ENCODE measurements at regions not wholly inside any gene's neighbourhood (a gene's known extent, or its start where the extent isn't known, plus 50 kb on each side); places are given as distances from the start of the nearest gene placed in this dataset.

- peak; percentile 41 to 95 (median 92); a peak in 4 of 6 replicates for TF ChIP-seq CTCF (IDR thresholded peaks at IDR 0.05 in 2 of 3, conservative IDR thresholded peaks at IDR 0.05 in 1 of 3; ENCODE audit: borderline replicate concordance in 1 of 3, insufficient read depth in 1 of 3, low read depth in 2 of 3, low read length in 2 of 3)
- no peak for TF ChIP-seq EGR1 (IDR thresholded peaks at IDR 0.05; ENCODE audit: low read depth)
- no peak for TF ChIP-seq EZH2 (IDR thresholded peaks at IDR 0.05)
Measured at GRCh38 chr9:119968836-119969707, 599.8 kb upstream of the BRINP1 start (continued).

- POLR2A ChIA-PET, result no interaction called here
- ATAC-seq, result no peak
Measured at GRCh38 chr9:119967867-119968535, 598.8 kb upstream of the BRINP1 start.

More at GRCh38 chr9:119967867-119968535, 598.8 kb upstream of the BRINP1 start:
- H3K36me3 ChIP-seq (ENCODE audit: control insufficient read depth in 1 of 2, insufficient read depth in 2 of 2, low read length in 2 of 2), result no peaks in the 10 kb centered on the region
- intact Hi-C loops (cut with micrococcal nuclease), result no loop called here
- no peak for DNase-seq (ENCODE audit: low read depth, low spot score)
- no peaks in the 10 kb centered on the region for H3K9me2 ChIP-seq (ENCODE audit: insufficient read depth)
- no peak overlapping the region for H3K4me2 ChIP-seq (ENCODE audit: low read length)
- RAD21 ChIA-PET (ENCODE audit: low non-redundant PET in 1 of 2, low total read pairs in 2 of 2, uncharacterized antibody in 2 of 2, unreplicated experiment in 2 of 2), result no interaction called here
- H3K4me3 ChIP-seq (replicated peaks in 1 of 2; ENCODE audit: low read depth in 1 of 2, low read length in 2 of 2), result no peak overlapping the region
- H3K9me3 ChIP-seq (ENCODE audit: control insufficient read depth in 1 of 2, insufficient read depth in 1 of 2, low read depth in 1 of 2, low read length in 2 of 2), result no peaks in the 10 kb centered on the region
- H2AFZ ChIP-seq (ENCODE audit: low read depth, low read length, poor library complexity, severe bottlenecking), result no peak overlapping the region
- no peak overlapping the region for H3K9ac ChIP-seq (ENCODE audit: low read length)
- no peak for TF ChIP-seq SIN3A (IDR thresholded peaks at IDR 0.05; ENCODE audit: low read depth)
- no peak for TF ChIP-seq ATF3 (IDR thresholded peaks at IDR 0.05)
- no peak for TF ChIP-seq ELF1 (IDR thresholded peaks at IDR 0.05; ENCODE audit: borderline replicate concordance, low read depth)
- TF ChIP-seq SP1 (IDR thresholded peaks at IDR 0.05; ENCODE audit: low read depth), result no peak
- no peak for TF ChIP-seq CTCF (IDR thresholded peaks at IDR 0.05 in 2 of 3, conservative IDR thresholded peaks at IDR 0.05 in 1 of 3; ENCODE audit: borderline replicate concordance in 1 of 3, insufficient read depth in 1 of 3, low read depth in 2 of 3, low read length in 2 of 3)
- no peaks in the 10 kb centered on the region for H4K20me1 ChIP-seq (ENCODE audit: insufficient read depth)
- CTCF ChIA-PET, result no interaction called here
- no peak overlapping the region for H3K27ac ChIP-seq (ENCODE audit: low read depth, low read length)
- no peaks in the 10 kb centered on the region for H3K79me2 ChIP-seq (ENCODE audit: insufficient read depth, low read length)
- no TSS peak for BruUV-seq (replicated peaks)
- H3K27me3 ChIP-seq (ENCODE audit: insufficient read depth, low read length), result no peaks in the 10 kb centered on the region
- H3K4me1 ChIP-seq (ENCODE audit: control insufficient read depth in 1 of 2, insufficient read depth in 2 of 2, low read length in 2 of 2), result peaks cover 13 to 21% of the 10 kb centered on the region in 2 experiments; a peak in 3 of 4 replicates

All from HCT116 (cell line).